NCI-H2107 treated with DMSO at 0.1 percent for 48 hours (cell line): ENCODE measurements at regions not wholly inside any gene's neighbourhood (a gene's known extent, or its start where the extent isn't known, plus 50 kb on each side); places are given as distances from the start of the nearest gene placed in this dataset.

Experiments
- DNase-seq: peaks from one replicate; lab custom pipeline; 2025; ENCODE audit not compliant: unreplicated experiment; lab: John Stamatoyannopoulos, UW

GRCh38 chr6:156087487-156087886 lies 631.8 kb upstream of the NOX3 start:
- DNase-seq = no peak

GRCh38 chr6:156082012-156082411 lies 626.4 kb upstream of the NOX3 start:
- no peak for DNase-seq

- no peak for DNase-seq
Observed at GRCh38 chr6:156080371-156080770, 624.7 kb upstream of the NOX3 start.

- DNase-seq = no peak
Observed at GRCh38 chr6:156068881-156069280, 613.2 kb upstream of the NOX3 start.

- no peak for DNase-seq
Observed at GRCh38 chr6:156065849-156066248, 610.2 kb upstream of the NOX3 start.

GRCh38 chr6:156062091-156062563 lies 606.5 kb upstream of the NOX3 start:
- DNase-seq = no peak

GRCh38 chr6:156061465-156061864 lies 605.8 kb upstream of the NOX3 start:
- DNase-seq = no peak

- no peak for DNase-seq
Observed at GRCh38 chr6:156060013-156060412, 604.4 kb upstream of the NOX3 start.

- DNase-seq = no peak
Observed at GRCh38 chr6:156058356-156058755, 602.7 kb upstream of the NOX3 start.

- DNase-seq = no peak
Observed at GRCh38 chr6:156057869-156058268, 602.2 kb upstream of the NOX3 start.

GRCh38 chr6:156056085-156056484 lies 600.4 kb upstream of the NOX3 start:
- no peak for DNase-seq

- DNase-seq = no peak
Observed at GRCh38 chr6:156053626-156054025, 598.0 kb upstream of the NOX3 start.

GRCh38 chr6:156046841-156047449 lies 591.3 kb upstream of the NOX3 start:
- DNase-seq = no peak

- DNase-seq = no peak
Observed at GRCh38 chr6:156046268-156046665, 590.6 kb upstream of the NOX3 start.

GRCh38 chr6:156045401-156046267 lies 590.0 kb upstream of the NOX3 start:
- no peak for DNase-seq

- no peak for DNase-seq
Observed at GRCh38 chr6:156033598-156033997, 578.0 kb upstream of the NOX3 start.

GRCh38 chr6:156031516-156031915 lies 575.9 kb upstream of the NOX3 start:
- DNase-seq = no peak

GRCh38 chr6:156030053-156030452 lies 574.4 kb upstream of the NOX3 start:
- no peak for DNase-seq

- no peak for DNase-seq
Observed at GRCh38 chr6:156029286-156029985, 573.8 kb upstream of the NOX3 start.

GRCh38 chr6:156028335-156029131 lies 572.9 kb upstream of the NOX3 start:
- no peak for DNase-seq

GRCh38 chr6:156027248-156027626 lies 571.6 kb upstream of the NOX3 start:
- no peak for DNase-seq
